ENCODE measurements at regions not wholly inside any gene's neighbourhood (a gene's known extent, or its start where the extent isn't known, plus 50 kb on each side); places are given as distances from the start of the nearest gene placed in this dataset.
"Not testable (repeated sequence)": the region's sequence is repeated elsewhere in the genome, so short reads cannot be mapped to it uniquely, and the experiment has no call there.

- H3K36me3 ChIP-seq (ENCODE audit: control insufficient read depth, insufficient read depth, low read length), result no peaks in the 10 kb centered on the region
- TF ChIP-seq, protein P1, sequence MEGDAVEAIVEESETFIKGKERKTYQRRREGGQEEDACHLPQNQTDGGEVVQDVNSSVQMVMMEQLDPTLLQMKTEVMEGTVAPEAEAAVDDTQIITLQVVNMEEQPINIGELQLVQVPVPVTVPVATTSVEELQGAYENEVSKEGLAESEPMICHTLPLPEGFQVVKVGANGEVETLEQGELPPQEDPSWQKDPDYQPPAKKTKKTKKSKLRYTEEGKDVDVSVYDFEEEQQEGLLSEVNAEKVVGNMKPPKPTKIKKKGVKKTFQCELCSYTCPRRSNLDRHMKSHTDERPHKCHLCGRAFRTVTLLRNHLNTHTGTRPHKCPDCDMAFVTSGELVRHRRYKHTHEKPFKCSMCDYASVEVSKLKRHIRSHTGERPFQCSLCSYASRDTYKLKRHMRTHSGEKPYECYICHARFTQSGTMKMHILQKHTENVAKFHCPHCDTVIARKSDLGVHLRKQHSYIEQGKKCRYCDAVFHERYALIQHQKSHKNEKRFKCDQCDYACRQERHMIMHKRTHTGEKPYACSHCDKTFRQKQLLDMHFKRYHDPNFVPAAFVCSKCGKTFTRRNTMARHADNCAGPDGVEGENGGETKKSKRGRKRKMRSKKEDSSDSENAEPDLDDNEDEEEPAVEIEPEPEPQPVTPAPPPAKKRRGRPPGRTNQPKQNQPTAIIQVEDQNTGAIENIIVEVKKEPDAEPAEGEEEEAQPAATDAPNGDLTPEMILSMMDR (IDR thresholded peaks at IDR 0.05; ENCODE audit: insufficient read depth, low read length, poor library complexity, severe bottlenecking), result no peak
- no peak for DNase-seq (ENCODE audit: low read depth)
Observed at GRCh38 chr5:16987776-16988175, 51.7 kb upstream of the MYO10 start.

DNA sequence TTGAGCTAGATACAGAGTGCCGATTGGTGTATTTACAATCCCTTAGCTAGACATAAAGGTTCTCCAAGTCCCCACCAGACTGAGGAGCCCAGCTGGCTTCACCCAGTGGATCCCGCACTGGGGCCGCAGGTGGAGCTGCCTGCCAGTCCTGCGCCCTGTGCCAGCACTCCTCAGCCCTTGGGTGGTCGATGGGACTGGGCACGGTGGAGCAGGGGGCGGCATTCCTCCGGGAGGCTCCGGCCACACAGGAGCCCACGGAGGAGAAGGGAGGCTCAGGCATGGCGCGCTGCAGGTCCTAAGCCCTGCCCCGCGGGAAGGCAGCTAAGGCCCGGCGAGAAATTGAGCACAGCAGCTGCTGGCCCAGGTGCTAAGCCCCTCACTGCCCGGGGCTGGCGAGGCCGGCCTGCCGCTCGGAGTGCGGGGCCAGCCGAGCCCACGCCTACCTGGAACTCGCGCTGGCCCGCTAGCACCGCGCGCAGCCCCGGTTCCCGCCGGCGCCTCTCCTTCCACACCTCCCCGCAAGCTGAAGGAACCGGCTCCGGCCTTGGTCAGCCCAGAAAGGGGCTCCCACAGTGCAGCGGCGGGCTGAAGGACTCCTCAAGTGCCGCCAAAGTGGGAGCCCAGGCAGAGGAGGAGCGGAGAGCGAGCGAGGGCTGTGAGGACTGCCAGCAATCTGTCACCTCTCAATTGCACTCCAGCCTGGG, 54.9 kb upstream of the MYO10 start:
- H3K27me3 ChIP-seq (ENCODE audit: control insufficient read depth, insufficient read depth, low read length); DNase-seq (ENCODE audit: low read depth); H3K36me3 ChIP-seq (ENCODE audit: control insufficient read depth, insufficient read depth, low read length); H3K4me3 ChIP-seq (ENCODE audit: low read depth, low read length): not testable (repeated sequence)

More at GRCh38 chr5:16987776-16988175, 51.7 kb upstream of the MYO10 start:
- Histone ChIP-seq H3K4me3 (ENCODE audit: low read depth, low read length) (no peak overlapping the region), H3K27me3 (ENCODE audit: control insufficient read depth, insufficient read depth, low read length) (no peaks in the 10 kb centered on the region)

- Histone ChIP-seq H3K27me3 (ENCODE audit: control insufficient read depth, insufficient read depth, low read length) (no peaks in the 10 kb centered on the region), H3K36me3 (ENCODE audit: control insufficient read depth, insufficient read depth, low read length) (no peaks in the 10 kb centered on the region), H3K4me3 (ENCODE audit: low read depth, low read length) (no peak overlapping the region)
- TF ChIP-seq, protein P1 (IDR thresholded peaks at IDR 0.05; ENCODE audit: insufficient read depth, low read length, poor library complexity, severe bottlenecking), result no peak
- peak; percentile 63 for DNase-seq (ENCODE audit: low read depth)
Observed at GRCh38 chr5:16992006-16992405, 55.9 kb upstream of the MYO10 start.

DNA sequence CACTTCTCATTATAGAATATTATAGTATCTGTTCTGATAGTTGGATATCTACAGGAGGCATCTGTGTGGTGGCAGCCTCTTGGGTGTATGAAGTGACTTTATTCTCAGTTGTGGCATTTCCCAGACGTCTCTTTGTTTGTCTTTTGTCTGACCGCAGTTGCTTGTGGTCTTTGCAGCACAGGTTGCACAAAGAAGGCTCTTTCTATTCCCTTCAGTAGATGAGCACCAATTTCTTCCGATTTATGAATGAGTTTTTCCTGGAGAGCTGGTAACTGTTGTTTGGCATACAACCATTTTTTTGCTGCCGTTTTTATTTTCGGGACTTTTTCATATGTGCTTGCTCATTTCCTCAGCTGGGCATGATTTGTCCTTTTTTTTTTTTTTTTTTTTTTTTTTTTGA, 56.4 kb upstream of the MYO10 start:
- Histone ChIP-seq H3K36me3 (ENCODE audit: control insufficient read depth, insufficient read depth, low read length) (no peaks in the 10 kb centered on the region), H3K4me3 (ENCODE audit: low read depth, low read length) (no peak overlapping the region), H3K27me3 (ENCODE audit: control insufficient read depth, insufficient read depth, low read length) (no peaks in the 10 kb centered on the region)
- TF ChIP-seq, protein P1 (IDR thresholded peaks at IDR 0.05; ENCODE audit: insufficient read depth, low read length, poor library complexity, severe bottlenecking), result no peak
- no peak for DNase-seq (ENCODE audit: low read depth)

- TF ChIP-seq, protein P1 (IDR thresholded peaks at IDR 0.05; ENCODE audit: insufficient read depth, low read length, poor library complexity, severe bottlenecking), result no peak
- H3K27me3 ChIP-seq (ENCODE audit: control insufficient read depth, insufficient read depth, low read length), result no peaks in the 10 kb centered on the region
- DNase-seq (ENCODE audit: low read depth), result no peak
- no peak overlapping the region for H3K4me3 ChIP-seq (ENCODE audit: low read depth, low read length)
- H3K36me3 ChIP-seq (ENCODE audit: control insufficient read depth, insufficient read depth, low read length), result no peaks in the 10 kb centered on the region
Observed at GRCh38 chr5:16994565-16994964, 58.5 kb upstream of the MYO10 start.

DNA sequence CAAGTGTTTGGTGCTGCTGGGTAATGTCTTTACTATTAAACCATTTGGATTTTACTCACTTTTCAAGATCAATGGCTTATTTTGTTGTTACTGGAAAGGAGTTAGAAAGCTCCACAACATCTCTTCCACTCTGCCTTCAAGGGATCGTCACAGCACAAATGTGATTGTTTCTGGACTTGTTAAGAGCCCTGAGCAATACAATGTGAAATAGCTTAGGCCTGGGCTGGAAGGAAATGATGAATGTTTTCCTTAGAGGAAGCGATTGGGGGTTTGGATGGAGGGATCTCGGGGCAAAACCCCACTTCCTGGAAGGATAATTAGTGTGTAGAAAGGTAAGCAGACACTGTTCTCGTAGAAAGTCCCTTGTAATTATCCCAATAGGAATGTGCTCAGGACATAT, 59.3 kb upstream of the MYO10 start:
- TF ChIP-seq, protein P1 (IDR thresholded peaks at IDR 0.05; ENCODE audit: insufficient read depth, low read length, poor library complexity, severe bottlenecking), result no peak
- Histone ChIP-seq H3K36me3 (ENCODE audit: control insufficient read depth, insufficient read depth, low read length) (no peaks in the 10 kb centered on the region), H3K4me3 (ENCODE audit: low read depth, low read length) (no peak overlapping the region), H3K27me3 (ENCODE audit: control insufficient read depth, insufficient read depth, low read length) (no peaks in the 10 kb centered on the region)
- DNase-seq (ENCODE audit: low read depth), result no peak

All from kidney epithelial cell (primary cell).